GM19239 (cell line): ENCODE measurements at regions not wholly inside any gene's neighbourhood (a gene's known extent, or its start where the extent isn't known, plus 50 kb on each side); places are given as distances from the start of the nearest gene placed in this dataset.

ENCODE experiments used
- DNase-seq: peaks from one replicate; pipeline ENCODE4 v3.0.0; 2011; ENCODE audit warnings: low spot score; ENCODE audit not compliant: insufficient read length
- FAIRE-seq: peaks from 2 replicates; lab custom pipeline; 2011; peaks lifted over from hg19 to GRCh38; lab: Jason Lieb, UNC

DNA sequence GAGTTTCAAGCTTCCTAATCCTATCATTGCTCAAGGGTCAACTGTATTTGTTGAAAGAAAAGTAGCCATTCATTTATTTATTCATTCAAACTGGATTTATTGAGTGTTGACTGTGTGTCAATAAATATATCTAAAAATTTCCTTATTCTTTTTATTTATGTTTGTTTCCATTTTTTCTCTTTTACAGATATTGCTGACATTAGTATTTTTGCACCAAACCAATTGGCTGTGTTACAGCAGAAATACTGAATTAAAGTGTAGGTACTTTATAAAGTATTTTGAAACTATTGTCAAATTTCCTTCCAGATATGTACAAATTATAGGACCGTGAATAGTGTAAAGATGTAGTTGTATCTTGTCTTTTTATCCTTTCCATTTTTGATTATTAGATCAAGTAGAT lies 692.0 kb upstream of the SLC10A2 start:
- no peak for DNase-seq
- no peak for FAIRE-seq

DNA sequence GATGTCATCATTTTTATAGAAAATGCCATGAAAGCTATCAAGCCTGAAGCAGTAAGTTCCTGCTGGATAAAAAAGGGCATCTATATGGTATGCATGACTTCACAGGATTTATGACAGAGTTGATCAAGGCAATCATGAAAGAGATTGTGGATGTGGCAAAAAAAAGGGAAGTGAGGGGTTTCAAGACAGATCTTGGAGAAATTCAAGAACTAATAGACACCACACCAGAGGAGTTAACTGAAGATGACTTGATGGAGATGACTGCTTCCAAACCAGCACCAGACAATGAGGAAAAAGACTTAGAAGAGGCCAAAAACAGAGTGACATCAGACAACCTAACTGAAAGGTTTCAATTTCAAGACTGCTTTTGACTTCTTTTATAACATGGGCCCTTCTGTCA lies 691.1 kb upstream of the SLC10A2 start:
- no peak for DNase-seq

GRCh38 chr13:103754783-103755182 lies 688.6 kb upstream of the SLC10A2 start:
- FAIRE-seq (no peak), DNase-seq (no peak)

More for the DNA sequence above, 691.1 kb upstream of the SLC10A2 start:
- no peak for FAIRE-seq

GRCh38 chr13:103734837-103735236 lies 668.6 kb upstream of the SLC10A2 start:
- no peak for DNase-seq
- no peak for FAIRE-seq

GRCh38 chr13:103731959-103732358 lies 665.7 kb upstream of the SLC10A2 start:
- DNase-seq (no peak), FAIRE-seq (no peak)

DNA sequence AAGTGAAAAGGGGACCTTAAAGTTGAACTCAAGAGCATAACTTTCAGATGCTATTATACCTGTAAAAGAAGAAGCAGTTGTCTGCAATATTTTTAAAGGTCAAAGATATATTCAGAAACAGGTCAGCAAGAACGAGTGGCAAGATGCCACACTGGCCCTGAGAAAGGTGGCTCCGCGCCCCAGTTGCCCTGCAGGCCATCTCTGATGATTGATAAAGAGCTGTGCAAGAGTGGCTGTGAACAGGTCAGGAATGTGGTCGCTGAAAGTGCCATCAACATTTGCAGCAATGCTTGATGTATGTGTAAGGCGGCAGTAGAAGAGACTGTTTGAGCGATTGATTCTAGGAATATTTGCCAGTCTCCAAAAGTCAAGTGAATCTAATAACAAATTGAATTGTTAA lies 664.2 kb upstream of the SLC10A2 start:
- FAIRE-seq: no peak

GRCh38 chr13:103726808-103727207 lies 660.6 kb upstream of the SLC10A2 start:
- DNase-seq (no peak), FAIRE-seq (no peak)

More for the DNA sequence above, 664.2 kb upstream of the SLC10A2 start:
- DNase-seq: no peak

- FAIRE-seq: no peak
- no peak for DNase-seq
Observed at GRCh38 chr13:103716718-103717117, 650.5 kb upstream of the SLC10A2 start.

DNA sequence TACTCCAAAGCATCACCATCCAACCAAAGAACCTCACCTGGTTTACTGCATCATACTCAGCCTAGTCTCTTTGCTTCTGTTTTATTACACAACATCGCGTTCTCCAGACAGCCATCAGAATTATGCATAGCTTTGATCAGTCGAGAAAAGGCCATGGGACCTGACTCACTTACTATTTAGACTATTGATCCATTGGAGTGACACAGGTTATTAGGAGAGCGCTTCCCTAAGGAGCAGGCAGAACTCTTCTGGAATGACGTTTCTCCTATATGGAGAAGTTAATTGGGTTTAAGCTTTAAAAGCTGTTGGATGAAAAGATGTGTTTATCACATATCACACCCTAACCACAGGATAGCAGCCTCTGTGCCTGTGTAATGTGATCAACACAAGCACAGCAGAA lies 649.1 kb upstream of the SLC10A2 start:
- FAIRE-seq (no peak), DNase-seq (no peak)

GRCh38 chr13:103703246-103703645 lies 637.0 kb upstream of the SLC10A2 start:
- DNase-seq: no peak
- no peak for FAIRE-seq

DNA sequence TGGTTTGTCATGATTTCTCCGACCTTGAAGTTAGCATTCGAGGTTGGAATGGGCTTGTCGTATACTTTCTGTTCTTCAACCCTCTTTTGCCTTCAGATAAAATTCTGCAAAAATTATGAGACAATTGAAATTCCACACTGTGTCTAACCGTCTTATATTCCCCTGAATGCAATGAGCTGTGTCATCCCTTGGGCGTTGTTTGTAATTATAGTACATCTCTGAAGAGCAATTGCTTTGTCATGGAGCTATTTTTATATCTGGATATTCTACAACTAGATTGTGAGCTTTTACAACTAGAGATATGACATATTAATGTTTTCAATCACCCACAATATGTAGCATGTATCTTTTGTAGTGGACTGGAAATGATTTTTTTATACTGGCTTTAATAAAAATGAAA lies 631.8 kb upstream of the SLC10A2 start:
- FAIRE-seq (no peak), DNase-seq (no peak)

GRCh38 chr13:103695320-103695719 lies 629.1 kb upstream of the SLC10A2 start:
- DNase-seq (no peak), FAIRE-seq (no peak)

GRCh38 chr13:103694471-103694870 lies 628.3 kb upstream of the SLC10A2 start:
- FAIRE-seq: no peak
- no peak for DNase-seq

DNA sequence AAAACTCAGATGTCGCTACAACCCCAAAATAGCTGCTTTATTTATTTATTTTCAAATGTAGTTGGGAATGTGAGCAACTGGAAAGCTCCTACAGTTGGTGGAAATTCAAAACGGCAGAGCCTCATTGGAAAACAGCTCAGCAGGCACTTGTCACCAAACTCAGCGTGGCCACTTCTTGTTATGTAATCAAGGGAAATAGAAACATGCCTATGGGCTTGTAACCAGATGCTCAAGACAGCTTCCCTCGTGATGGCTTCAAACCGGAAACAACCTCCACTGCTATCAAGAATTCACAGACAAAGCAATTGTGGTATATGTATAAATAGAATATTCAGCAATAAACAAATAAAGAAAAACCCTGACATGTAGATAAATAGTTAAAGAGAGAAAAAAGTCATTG lies 627.8 kb upstream of the SLC10A2 start:
- DNase-seq (no peak), FAIRE-seq (no peak)

DNA sequence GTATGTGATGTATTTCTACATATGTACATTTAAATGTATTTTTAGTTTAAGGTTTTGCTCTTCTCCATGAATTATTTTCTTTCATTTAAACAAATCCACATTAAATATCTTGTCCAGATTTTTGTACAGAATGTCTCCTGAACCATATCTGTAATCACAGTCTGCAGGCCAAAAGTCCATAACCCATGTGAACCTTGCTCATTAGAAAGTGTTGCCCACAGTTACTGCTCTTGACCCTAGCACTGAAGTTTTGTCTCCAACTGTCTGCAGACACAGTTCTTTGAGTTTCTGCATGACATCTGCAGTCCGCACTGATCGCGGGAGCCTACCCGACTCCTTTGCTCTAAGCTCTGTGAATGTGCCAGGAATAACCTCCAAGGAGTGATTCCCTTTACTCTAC lies 626.2 kb upstream of the SLC10A2 start:
- no peak for FAIRE-seq
- no peak for DNase-seq

DNA sequence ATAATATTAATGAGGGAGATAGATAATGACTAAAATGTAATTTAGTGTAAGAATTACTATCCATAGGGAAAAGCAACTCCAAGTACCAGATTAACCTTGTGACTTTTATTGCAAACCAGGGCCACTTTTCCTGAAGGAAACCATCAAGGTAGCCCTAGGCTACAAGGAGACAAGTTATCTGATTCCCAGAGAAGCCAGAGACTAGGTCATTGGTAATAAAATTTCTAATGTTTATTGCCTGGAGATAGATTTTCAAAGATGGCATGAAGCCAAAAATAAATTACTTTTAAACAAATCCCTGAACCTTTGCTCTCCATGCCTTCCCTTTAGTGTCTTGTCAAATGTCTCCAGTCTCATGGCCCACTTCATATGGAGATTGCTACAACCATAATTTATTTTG lies 610.1 kb upstream of the SLC10A2 start:
- DNase-seq: no peak
- FAIRE-seq: no peak

DNA sequence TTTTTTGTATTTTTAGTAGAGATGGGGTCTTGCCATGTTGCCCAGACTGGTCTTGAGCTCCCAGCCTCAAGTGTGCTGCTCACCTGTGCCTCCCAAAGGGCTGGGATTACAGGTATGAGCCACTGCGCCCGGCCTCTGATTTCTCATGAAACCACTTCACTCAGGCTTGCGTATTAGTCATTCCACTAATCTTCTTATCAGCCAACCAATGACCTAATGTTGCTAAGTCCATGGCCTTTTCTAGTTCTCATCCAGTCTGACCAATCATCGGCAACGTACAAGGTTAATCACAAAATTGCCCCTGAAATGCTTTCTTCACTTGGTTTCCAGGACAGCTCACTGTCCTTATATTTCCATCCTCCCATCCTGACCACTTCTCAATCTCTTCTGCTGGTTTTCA lies 605.3 kb upstream of the SLC10A2 start:
- DNase-seq: no peak
- FAIRE-seq: no peak

GRCh38 chr13:103663996-103664395 lies 597.8 kb upstream of the SLC10A2 start:
- DNase-seq: no peak
- no peak for FAIRE-seq

DNA sequence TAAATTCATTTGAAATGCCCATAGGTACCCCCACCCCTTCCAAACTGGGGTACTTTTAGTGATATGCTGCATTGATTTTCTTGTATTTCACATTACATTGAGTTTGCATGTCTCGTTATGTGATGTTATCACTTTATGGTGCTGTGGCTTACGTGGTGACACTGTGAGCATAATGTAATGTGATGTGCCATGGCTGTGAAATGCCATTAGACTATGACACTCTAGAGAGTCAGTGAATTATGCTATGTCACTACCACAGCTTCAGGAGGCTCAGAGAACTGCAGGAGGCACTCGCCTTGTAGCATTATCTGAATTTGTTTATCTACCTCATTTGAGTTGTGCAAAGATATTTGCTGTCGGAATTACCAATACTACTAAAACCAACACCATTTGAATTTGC lies 590.1 kb upstream of the SLC10A2 start:
- DNase-seq (no peak), FAIRE-seq (no peak)

DNA sequence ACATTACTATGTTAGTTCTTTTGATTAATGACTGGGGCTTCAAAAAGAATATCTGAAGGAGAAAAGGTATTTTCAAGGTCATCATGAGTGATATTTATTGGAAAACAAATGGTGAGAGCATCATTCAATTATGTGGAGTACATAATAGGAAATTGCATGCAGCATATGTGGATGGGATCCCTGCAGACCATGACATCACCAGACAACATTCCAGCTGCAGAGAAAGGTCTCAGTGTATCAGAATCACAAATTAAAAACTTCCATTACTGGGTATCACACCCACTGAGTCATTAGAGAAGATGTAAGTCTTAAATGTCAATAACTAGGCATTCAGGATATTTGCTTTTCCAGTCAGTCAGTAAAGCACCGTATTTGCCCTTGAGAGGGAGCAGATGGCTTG lies 574.4 kb upstream of the SLC10A2 start:
- no peak for FAIRE-seq
- no peak for DNase-seq

GRCh38 chr13:103639326-103639725 lies 573.1 kb upstream of the SLC10A2 start:
- no peak for FAIRE-seq
- no peak for DNase-seq

DNA sequence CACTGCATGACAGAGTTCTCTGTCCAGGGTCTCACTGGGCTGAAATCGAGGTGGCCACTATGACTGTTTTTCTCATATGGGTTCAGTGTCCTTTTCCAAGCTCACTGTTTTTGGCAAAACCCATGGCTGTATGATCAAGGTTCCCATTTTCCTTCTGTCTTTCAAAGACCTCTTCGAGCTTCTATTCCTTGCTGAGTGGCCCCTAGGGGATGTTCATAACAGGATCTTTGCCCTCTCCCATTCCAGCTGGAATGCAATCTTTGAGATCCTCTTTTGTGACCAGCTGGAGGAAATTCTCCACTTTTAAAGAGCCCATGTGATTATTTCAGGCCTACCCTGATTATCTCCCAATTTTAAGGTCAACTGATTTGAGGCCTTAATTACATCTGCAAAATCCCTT lies 572.5 kb upstream of the SLC10A2 start:
- DNase-seq (no peak), FAIRE-seq (no peak)

GRCh38 chr13:103634066-103634465 lies 567.8 kb upstream of the SLC10A2 start:
- DNase-seq (no peak), FAIRE-seq (no peak)
